Osteoblast (primary cell): ENCODE measurements at regions not wholly inside any gene's neighbourhood (a gene's known extent, or its start where the extent isn't known, plus 50 kb on each side); places are given as distances from the start of the nearest gene placed in this dataset.

ENCODE experiments used
- DNase-seq: peaks from one replicate; pipeline ENCODE4 v3.0.0; 2011; ENCODE audit warnings: low spot score, mixed read lengths; ENCODE audit not compliant: insufficient read length; ENCODE audit errors: missing footprints
- H2AFZ ChIP-seq: 2 replicates; pipeline ENCODE4 v1.6.0; 2011; ENCODE audit warnings: mild to moderate bottlenecking, low read length
- H3K27ac ChIP-seq: 2 replicates; pipeline ENCODE4 v1.5.1; 2011; ENCODE audit warnings: mild to moderate bottlenecking, low read depth, low read length, moderate library complexity
- H3K27me3 ChIP-seq: 2 replicates; pipeline ENCODE4 v1.6.0; 2012; ENCODE audit warnings: mild to moderate bottlenecking, control low read depth, inconsistent platforms, low read length, moderate library complexity; ENCODE audit not compliant: insufficient read depth
- H3K36me3 ChIP-seq: 2 replicates; pipeline ENCODE4 v1.5.1; 2011; ENCODE audit warnings: mild to moderate bottlenecking, low read length, control low read depth, moderate library complexity; ENCODE audit not compliant: insufficient read depth
- H3K4me1 ChIP-seq: 2 replicates; pipeline ENCODE4 v1.5.1; 2011; ENCODE audit warnings: mild to moderate bottlenecking, low read length, control low read depth, moderate library complexity; ENCODE audit not compliant: insufficient read depth
- H3K4me2 ChIP-seq: 2 replicates; pipeline ENCODE4 v1.6.0; 2011; ENCODE audit warnings: mild to moderate bottlenecking, low read length; ENCODE audit not compliant: insufficient read depth
- H3K4me3 ChIP-seq: fragments of 200-600 bp; sonication (generic); 3 replicates; pipeline ENCODE4 v1.5.1; 2012; ENCODE audit warnings: mild to moderate bottlenecking, low read length, inconsistent platforms; ENCODE audit not compliant: insufficient read depth
- H3K79me2 ChIP-seq: 2 replicates; pipeline ENCODE4 v1.6.0; 2012; ENCODE audit warnings: mild to moderate bottlenecking, low read length, control low read depth, inconsistent platforms; ENCODE audit not compliant: insufficient read depth
- H3K9me3 ChIP-seq: 2 replicates; pipeline ENCODE4 v1.5.1; 2011; ENCODE audit warnings: low read depth, low read length, control low read depth
- H4K20me1 ChIP-seq: 2 replicates; pipeline ENCODE4 v1.6.0; 2012; ENCODE audit warnings: mild to moderate bottlenecking, low read length, control low read depth; ENCODE audit not compliant: insufficient read depth
- CTCF ChIP-seq: IDR thresholded peaks from 2 replicates; pipeline ENCODE4 v1.5.1; 2011; ENCODE audit warnings: mild to moderate bottlenecking, low read depth, low read length, moderate library complexity; ENCODE audit errors: extremely low read depth

GRCh38 chr6:80441131-80441530 is 334.7 kb downstream of the BCKDHB start:
- peaks cover under 1% of the 10 kb centered on the region for H3K9me3 ChIP-seq
- H3K4me1 ChIP-seq, result peaks cover 26% of the 10 kb centered on the region
- H3K27me3 ChIP-seq, result no peaks in the 10 kb centered on the region
- no peak for DNase-seq
- H3K4me3 ChIP-seq, result no peak overlapping the region
- H3K27ac ChIP-seq, result no peak overlapping the region
- H2AFZ ChIP-seq, result no peak overlapping the region
- no peaks in the 10 kb centered on the region for H3K79me2 ChIP-seq
- no peak overlapping the region for H3K4me2 ChIP-seq
- no peak for TF ChIP-seq CTCF
- H4K20me1 ChIP-seq, result no peaks in the 10 kb centered on the region
- H3K36me3 ChIP-seq, result no peaks in the 10 kb centered on the region

GRCh38 chr6:80440496-80441115 is 334.1 kb downstream of the BCKDHB start:
- TF ChIP-seq CTCF, result no peak
- H3K4me3 ChIP-seq, result no peak overlapping the region
- H3K4me1 ChIP-seq, result peaks cover 26% of the 10 kb centered on the region
- H3K9me3 ChIP-seq, result no peaks in the 10 kb centered on the region
- H4K20me1 ChIP-seq, result no peaks in the 10 kb centered on the region
- no peak overlapping the region for H2AFZ ChIP-seq
- H3K79me2 ChIP-seq, result no peaks in the 10 kb centered on the region
- H3K4me2 ChIP-seq, result no peak overlapping the region
- no peak for DNase-seq
- no peak overlapping the region for H3K27ac ChIP-seq
- H3K27me3 ChIP-seq, result no peaks in the 10 kb centered on the region
- H3K36me3 ChIP-seq, result no peaks in the 10 kb centered on the region

GRCh38 chr6:80439721-80440470 is 333.4 kb downstream of the BCKDHB start:
- no peak overlapping the region for H3K4me2 ChIP-seq

More at GRCh38 chr6:80439721-80440470, 333.4 kb downstream of the BCKDHB start:
- Histone ChIP-seq H3K9me3 (no peaks in the 10 kb centered on the region), H4K20me1 (no peaks in the 10 kb centered on the region), H3K79me2 (no peaks in the 10 kb centered on the region), H3K4me1 (peaks cover 26% of the 10 kb centered on the region), H3K27me3 (no peaks in the 10 kb centered on the region), H3K36me3 (no peaks in the 10 kb centered on the region), H2AFZ (peak overlapping the region; percentile 60), H3K27ac (no peak overlapping the region), H3K4me3 (no peak overlapping the region)
- TF ChIP-seq CTCF, result no peak
- no peak for DNase-seq
